Neural progenitor cell (in vitro differentiated cells): ENCODE measurements at regions not wholly inside any gene's neighbourhood (a gene's known extent, or its start where the extent isn't known, plus 50 kb on each side); places are given as distances from the start of the nearest gene placed in this dataset.

Source experiments
- CTCF ChIP-seq: fragments of 200-600 bp; sonication (generic); IDR thresholded peaks from 2 replicates; pipeline ENCODE4 v1.5.1; 2017; ENCODE audit warnings: antibody characterized with exemption, mild to moderate bottlenecking
- EZH2phosphoT487 ChIP-seq: fragments of 200-600 bp; sonication (generic); IDR thresholded peaks from 2 replicates; pipeline ENCODE4 v1.6.1; 2017; ENCODE audit warnings: antibody characterized with exemption

DNA sequence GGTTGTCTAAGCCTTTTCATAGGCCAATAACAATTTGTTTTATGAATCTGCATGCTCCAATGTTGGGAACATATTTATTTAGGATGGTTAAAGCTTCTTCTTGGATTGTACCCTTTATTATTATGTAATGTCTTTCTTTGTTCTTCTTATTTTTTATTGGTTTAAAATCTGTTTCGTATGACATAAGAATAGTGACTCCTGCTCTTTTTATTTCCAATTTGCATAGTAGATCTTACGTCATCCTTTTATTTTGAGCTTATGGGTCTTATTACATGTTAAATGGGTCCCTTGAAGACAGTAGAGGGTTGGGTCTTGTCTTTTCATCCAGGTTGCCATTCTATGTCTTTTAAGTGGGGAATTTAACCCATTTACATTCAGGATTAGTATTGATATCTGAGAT is 561.9 kb upstream of the GHITM start:
- TF ChIP-seq EZH2phosphoT487: no peak
- no peak for TF ChIP-seq CTCF
